Bronchial epithelial cell (primary cell): ENCODE measurements at regions not wholly inside any gene's neighbourhood (a gene's known extent, or its start where the extent isn't known, plus 50 kb on each side); places are given as distances from the start of the nearest gene placed in this dataset.

Experiments used
- DNase-seq: peaks from one replicate; pipeline ENCODE4 v3.0.0-alpha.2; 2010; ENCODE audit warnings: low read depth
- FAIRE-seq: peaks from 2 replicates; lab custom pipeline; 2011; peaks lifted over from hg19 to GRCh38; lab: Jason Lieb, UNC
- H3K27me3 ChIP-seq: 2 replicates; pipeline ENCODE4 v1.5.1; 2011; ENCODE audit warnings: low read length; ENCODE audit not compliant: control insufficient read depth, insufficient read depth
- H3K36me3 ChIP-seq: 2 replicates; pipeline ENCODE4 v1.5.1; 2011; ENCODE audit warnings: low read length; ENCODE audit not compliant: control insufficient read depth, insufficient read depth
- H3K4me3 ChIP-seq: 2 replicates; pipeline ENCODE4 v1.5.1; 2011; ENCODE audit warnings: mild to moderate bottlenecking, low read depth, low read length, control low read depth
- CTCF ChIP-seq: IDR thresholded peaks from 2 replicates; pipeline ENCODE4 v1.5.1; 2011; ENCODE audit warnings: mild to moderate bottlenecking, moderate library complexity, low read length, control low read depth, inconsistent platforms; ENCODE audit not compliant: insufficient read depth, severe bottlenecking

- DNase-seq (no peak), FAIRE-seq (no peak)
- H3K27me3 ChIP-seq = no peaks in the 10 kb centered on the region
- no peak overlapping the region for H3K4me3 ChIP-seq
- no peaks in the 10 kb centered on the region for H3K36me3 ChIP-seq
- TF ChIP-seq CTCF = no peak
These were observed 472.3 kb downstream of the PDHA2 start for GRCh38 chr4:96312046-96312685.

GRCh38 chr4:96315815-96316214, 475.9 kb downstream of the PDHA2 start:
- no peak for TF ChIP-seq CTCF
- no peak for FAIRE-seq

GRCh38 chr4:96316776-96317175, 476.9 kb downstream of the PDHA2 start:
- Histone ChIP-seq H3K27me3 (no peaks in the 10 kb centered on the region), H3K36me3 (no peaks in the 10 kb centered on the region)
- FAIRE-seq = no peak

More at GRCh38 chr4:96315815-96316214, 475.9 kb downstream of the PDHA2 start:
- no peaks in the 10 kb centered on the region for H3K36me3 ChIP-seq
- no peak overlapping the region for H3K4me3 ChIP-seq
- DNase-seq = no peak
- H3K27me3 ChIP-seq = no peaks in the 10 kb centered on the region

GRCh38 chr4:96317891-96318290, 478.0 kb downstream of the PDHA2 start:
- Histone ChIP-seq H3K27me3 (no peaks in the 10 kb centered on the region), H3K4me3 (no peak overlapping the region), H3K36me3 (no peaks in the 10 kb centered on the region)
- no peak for TF ChIP-seq CTCF
- DNase-seq (no peak), FAIRE-seq (no peak)

More at GRCh38 chr4:96316776-96317175, 476.9 kb downstream of the PDHA2 start:
- H3K4me3 ChIP-seq = no peak overlapping the region
- no peak for TF ChIP-seq CTCF
- DNase-seq = no peak

- TF ChIP-seq CTCF = no peak
- Histone ChIP-seq H3K36me3 (no peaks in the 10 kb centered on the region), H3K4me3 (no peak overlapping the region), H3K27me3 (no peaks in the 10 kb centered on the region)
- DNase-seq (no peak), FAIRE-seq (no peak)
These were observed 487.0 kb downstream of the PDHA2 start for GRCh38 chr4:96326846-96327245.

GRCh38 chr4:96342196-96342595, 502.3 kb downstream of the PDHA2 start:
- no peak for TF ChIP-seq CTCF
- no peak for DNase-seq
- no peak overlapping the region for H3K4me3 ChIP-seq
- no peaks in the 10 kb centered on the region for H3K27me3 ChIP-seq
- H3K36me3 ChIP-seq = no peaks in the 10 kb centered on the region
- no peak for FAIRE-seq
